Erythroblast (primary cell): ENCODE measurements at regions not wholly inside any gene's neighbourhood (a gene's known extent, or its start where the extent isn't known, plus 50 kb on each side); places are given as distances from the start of the nearest gene placed in this dataset.

ENCODE experiments used
- GATA1 ChIP-seq: IDR thresholded peaks from 2 replicates; pipeline ENCODE4 v1.6.1; 2011; ENCODE audit warnings: low read depth, mild to moderate bottlenecking, control low read depth, low read length, moderate library complexity
- POLR2A ChIP-seq: IDR thresholded peaks from 2 replicates; pipeline ENCODE4 v1.6.1; 2011; ENCODE audit warnings: mild to moderate bottlenecking, low read length

GRCh38 chr18:39105104-39105503 is 1539.5 kb upstream of the CELF4 start:
- TF ChIP-seq POLR2A = no peak
- no peak for TF ChIP-seq GATA1
